ENCODE measurements at regions not wholly inside any gene's neighbourhood (a gene's known extent, or its start where the extent isn't known, plus 50 kb on each side); places are given as distances from the start of the nearest gene placed in this dataset.

DNA sequence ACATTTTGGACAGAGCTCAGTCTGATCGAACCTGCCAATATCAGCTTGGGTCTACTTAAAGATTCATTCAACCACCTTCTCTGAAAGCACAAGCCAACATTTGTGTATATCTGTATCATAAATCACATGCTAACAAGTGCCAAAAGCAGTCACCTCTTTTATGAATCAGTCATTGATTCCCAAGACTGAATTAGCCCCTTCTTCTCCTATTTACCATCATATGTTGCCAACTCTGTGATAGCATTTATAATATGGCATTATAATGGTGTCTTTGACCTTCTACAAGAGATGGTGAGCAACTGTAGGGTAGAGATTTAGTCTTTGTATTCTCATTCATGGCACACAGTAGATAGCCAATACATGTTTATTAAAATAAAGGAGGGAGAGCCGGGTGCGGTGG lies 61.4 kb downstream of the DDX53 start:
- H3K36me3 ChIP-seq (replicated peaks in 1 of 2; ENCODE audit: control extremely low read depth in 1 of 2, control insufficient read depth in 1 of 2, extremely low read depth in 1 of 2, insufficient read depth in 2 of 2, low read length in 1 of 2): no peaks in the 10 kb centered on the region
- ATAC-seq (ENCODE audit: low read depth) (no peak), DNase-seq (no peak)
- no peaks in the 10 kb centered on the region for H3K4me1 ChIP-seq (ENCODE audit: control insufficient read depth in 2 of 2, insufficient read depth in 2 of 2, low read length in 2 of 2)
- H2AFZ ChIP-seq (ENCODE audit: insufficient read depth, low read depth, low read length, poor library complexity, severe bottlenecking): no peak overlapping the region
- H4K20me1 ChIP-seq (ENCODE audit: control insufficient read depth, insufficient read depth, low read length, poor library complexity, severe bottlenecking): no peaks in the 10 kb centered on the region
- H3K27ac ChIP-seq (ENCODE audit: low read length in 2 of 2): no peak overlapping the region
- no peak overlapping the region for H3K9ac ChIP-seq (ENCODE audit: low read length)
- TF ChIP-seq, protein P1, sequence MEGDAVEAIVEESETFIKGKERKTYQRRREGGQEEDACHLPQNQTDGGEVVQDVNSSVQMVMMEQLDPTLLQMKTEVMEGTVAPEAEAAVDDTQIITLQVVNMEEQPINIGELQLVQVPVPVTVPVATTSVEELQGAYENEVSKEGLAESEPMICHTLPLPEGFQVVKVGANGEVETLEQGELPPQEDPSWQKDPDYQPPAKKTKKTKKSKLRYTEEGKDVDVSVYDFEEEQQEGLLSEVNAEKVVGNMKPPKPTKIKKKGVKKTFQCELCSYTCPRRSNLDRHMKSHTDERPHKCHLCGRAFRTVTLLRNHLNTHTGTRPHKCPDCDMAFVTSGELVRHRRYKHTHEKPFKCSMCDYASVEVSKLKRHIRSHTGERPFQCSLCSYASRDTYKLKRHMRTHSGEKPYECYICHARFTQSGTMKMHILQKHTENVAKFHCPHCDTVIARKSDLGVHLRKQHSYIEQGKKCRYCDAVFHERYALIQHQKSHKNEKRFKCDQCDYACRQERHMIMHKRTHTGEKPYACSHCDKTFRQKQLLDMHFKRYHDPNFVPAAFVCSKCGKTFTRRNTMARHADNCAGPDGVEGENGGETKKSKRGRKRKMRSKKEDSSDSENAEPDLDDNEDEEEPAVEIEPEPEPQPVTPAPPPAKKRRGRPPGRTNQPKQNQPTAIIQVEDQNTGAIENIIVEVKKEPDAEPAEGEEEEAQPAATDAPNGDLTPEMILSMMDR (IDR thresholded peaks at IDR 0.05): no peak
- TF ChIP-seq EZH2 (IDR thresholded peaks at IDR 0.05; ENCODE audit: borderline replicate concordance, insufficient read depth, low read depth, low read length, poor library complexity, severe bottlenecking): no peak
- no peak overlapping the region for H3K4me2 ChIP-seq (replicated peaks; ENCODE audit: low read depth, low read length, poor library complexity, severe bottlenecking)
- Mint-ChIP-seq H3K27me3 (no peaks in the 10 kb centered on the region), H3K4me3 (no peak overlapping the region), H3K27ac (no peak overlapping the region), H3K9me3 (ENCODE audit: insufficient read depth) (no peaks in the 10 kb centered on the region), H3K4me1 (no peaks in the 10 kb centered on the region)
- WGBS (ENCODE audit: insufficient coverage): no CpG with 5 or more reads among the region's 3 CpGs
- POLR2A ChIA-PET: no interaction called here
- H3K27me3 ChIP-seq (replicated peaks in 1 of 4; ENCODE audit: control extremely low read depth in 1 of 4, control insufficient read depth in 3 of 4, insufficient read depth in 4 of 4, low read length in 3 of 4): no peaks in the 10 kb centered on the region
- no peaks in the 10 kb centered on the region for H3K79me2 ChIP-seq (ENCODE audit: control insufficient read depth, insufficient read depth, low read length)
- intact Hi-C loops (cut with micrococcal nuclease): no loop called here
- H3K9me3 ChIP-seq (ENCODE audit: control extremely low read depth in 1 of 3, control insufficient read depth in 2 of 3, insufficient read depth in 1 of 3, low read length in 2 of 3): no peaks in the 10 kb centered on the region
- H3K4me3 ChIP-seq (ENCODE audit: control extremely low read depth in 1 of 5, extremely low read depth in 1 of 5, insufficient read depth in 1 of 5, low read depth in 2 of 5, low read length in 4 of 5): no peak overlapping the region
- CTCF ChIA-PET: no interaction called here

GRCh38 chrX:23062359-23062758 lies 62.6 kb downstream of the DDX53 start:
- Histone ChIP-seq H3K9me3 (ENCODE audit: control extremely low read depth in 1 of 3, control insufficient read depth in 2 of 3, insufficient read depth in 1 of 3, low read length in 2 of 3) (peaks cover 0 to 2% (median 0%) of the 10 kb centered on the region in 3 donors), H3K4me2 (replicated peaks; ENCODE audit: low read depth, low read length, poor library complexity, severe bottlenecking) (no peak overlapping the region), H3K27me3 (replicated peaks in 1 of 4; ENCODE audit: control extremely low read depth in 1 of 4, control insufficient read depth in 3 of 4, insufficient read depth in 4 of 4, low read length in 3 of 4) (no peaks in the 10 kb centered on the region), H3K4me1 (ENCODE audit: control insufficient read depth in 2 of 2, insufficient read depth in 2 of 2, low read length in 2 of 2) (no peaks in the 10 kb centered on the region), H3K79me2 (ENCODE audit: control insufficient read depth, insufficient read depth, low read length) (no peaks in the 10 kb centered on the region), H3K4me3 (ENCODE audit: control extremely low read depth in 1 of 5, extremely low read depth in 1 of 5, insufficient read depth in 1 of 5, low read depth in 2 of 5, low read length in 4 of 5) (no peak overlapping the region), H3K36me3 (replicated peaks in 1 of 2; ENCODE audit: control extremely low read depth in 1 of 2, control insufficient read depth in 1 of 2, extremely low read depth in 1 of 2, insufficient read depth in 2 of 2, low read length in 1 of 2) (no peaks in the 10 kb centered on the region), H4K20me1 (ENCODE audit: control insufficient read depth, insufficient read depth, low read length, poor library complexity, severe bottlenecking) (no peaks in the 10 kb centered on the region), H3K9ac (ENCODE audit: low read length) (no peak overlapping the region), H3K27ac (ENCODE audit: low read length in 2 of 2) (no peak overlapping the region), H2AFZ (ENCODE audit: insufficient read depth, low read depth, low read length, poor library complexity, severe bottlenecking) (no peak overlapping the region)
- ATAC-seq (ENCODE audit: low read depth) (no peak), DNase-seq (no peak)
- Mint-ChIP-seq H3K27me3 (no peaks in the 10 kb centered on the region), H3K9me3 (ENCODE audit: insufficient read depth) (no peaks in the 10 kb centered on the region), H3K27ac (no peak overlapping the region), H3K4me1 (no peaks in the 10 kb centered on the region), H3K4me3 (no peak overlapping the region)
- intact Hi-C loops (cut with micrococcal nuclease): no loop called here
- no peak for TF ChIP-seq EZH2 (IDR thresholded peaks at IDR 0.05; ENCODE audit: borderline replicate concordance, insufficient read depth, low read depth, low read length, poor library complexity, severe bottlenecking)
- TF ChIP-seq, protein P1 (IDR thresholded peaks at IDR 0.05): no peak
- ChIA-PET POLR2A (no interaction called here), CTCF (no interaction called here)
- WGBS (ENCODE audit: insufficient coverage): no CpG with 5 or more reads among the region's 3 CpGs

Measured in B cell (primary cell).